ENCODE measurements at regions not wholly inside any gene's neighbourhood (a gene's known extent, or its start where the extent isn't known, plus 50 kb on each side); places are given as distances from the start of the nearest gene placed in this dataset.

DNA sequence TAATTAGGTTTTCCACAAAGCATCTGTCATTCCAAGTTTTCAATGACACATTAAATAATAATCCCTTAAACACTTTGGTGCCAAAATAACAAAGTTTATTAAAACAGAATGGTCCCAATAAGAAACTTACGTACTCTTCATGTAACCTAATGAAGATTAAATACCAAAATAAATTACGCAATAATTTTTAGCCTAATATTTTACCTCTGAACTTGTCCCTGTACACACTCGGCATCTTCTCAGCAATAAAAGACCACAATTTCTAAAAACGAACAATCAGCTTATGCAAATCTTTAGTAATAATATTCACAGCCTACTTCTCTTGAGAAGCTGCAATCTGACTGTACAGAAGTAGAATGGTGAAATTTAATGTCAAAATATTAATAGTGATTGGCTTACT is 163.6 kb downstream of the ZDHHC21 start:
- ChIA-PET POLR2A (no interaction called here), CTCF (no interaction called here)
- DNase-seq (ENCODE audit: low read depth, low spot score), result no peak
- H3K9me3 ChIP-seq (ENCODE audit: control insufficient read depth, insufficient read depth, low read depth, low read length), result no peaks in the 10 kb centered on the region
- intact Hi-C loops (cut with micrococcal nuclease; ENCODE audit: unreplicated experiment) (no loop called here), in situ Hi-C loops (cut with HindIII; ENCODE audit: low pct_unique_long_range_greater_than_20kb, low sequenced_read_pairs) (no loop called here)
- no peaks in the 10 kb centered on the region for H3K4me1 ChIP-seq (ENCODE audit: control insufficient read depth, insufficient read depth, low read length)
- H3K27me3 ChIP-seq (ENCODE audit: control insufficient read depth, insufficient read depth, low read length), result no peaks in the 10 kb centered on the region
- TF ChIP-seq TCF7L2 (IDR thresholded peaks at IDR 0.05; ENCODE audit: low read depth, low read length), result no peak
- no peak for TF ChIP-seq POLR2AphosphoS5 (IDR thresholded peaks at IDR 0.05; ENCODE audit: low read depth, low read length)
- no peak for TF ChIP-seq SIN3A (IDR thresholded peaks at IDR 0.05; ENCODE audit: borderline replicate concordance, insufficient read depth, low read depth, low read length)
- TF ChIP-seq, protein P1, sequence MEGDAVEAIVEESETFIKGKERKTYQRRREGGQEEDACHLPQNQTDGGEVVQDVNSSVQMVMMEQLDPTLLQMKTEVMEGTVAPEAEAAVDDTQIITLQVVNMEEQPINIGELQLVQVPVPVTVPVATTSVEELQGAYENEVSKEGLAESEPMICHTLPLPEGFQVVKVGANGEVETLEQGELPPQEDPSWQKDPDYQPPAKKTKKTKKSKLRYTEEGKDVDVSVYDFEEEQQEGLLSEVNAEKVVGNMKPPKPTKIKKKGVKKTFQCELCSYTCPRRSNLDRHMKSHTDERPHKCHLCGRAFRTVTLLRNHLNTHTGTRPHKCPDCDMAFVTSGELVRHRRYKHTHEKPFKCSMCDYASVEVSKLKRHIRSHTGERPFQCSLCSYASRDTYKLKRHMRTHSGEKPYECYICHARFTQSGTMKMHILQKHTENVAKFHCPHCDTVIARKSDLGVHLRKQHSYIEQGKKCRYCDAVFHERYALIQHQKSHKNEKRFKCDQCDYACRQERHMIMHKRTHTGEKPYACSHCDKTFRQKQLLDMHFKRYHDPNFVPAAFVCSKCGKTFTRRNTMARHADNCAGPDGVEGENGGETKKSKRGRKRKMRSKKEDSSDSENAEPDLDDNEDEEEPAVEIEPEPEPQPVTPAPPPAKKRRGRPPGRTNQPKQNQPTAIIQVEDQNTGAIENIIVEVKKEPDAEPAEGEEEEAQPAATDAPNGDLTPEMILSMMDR (IDR thresholded peaks at IDR 0.05), result no peak
- TF ChIP-seq, protein P2, sequence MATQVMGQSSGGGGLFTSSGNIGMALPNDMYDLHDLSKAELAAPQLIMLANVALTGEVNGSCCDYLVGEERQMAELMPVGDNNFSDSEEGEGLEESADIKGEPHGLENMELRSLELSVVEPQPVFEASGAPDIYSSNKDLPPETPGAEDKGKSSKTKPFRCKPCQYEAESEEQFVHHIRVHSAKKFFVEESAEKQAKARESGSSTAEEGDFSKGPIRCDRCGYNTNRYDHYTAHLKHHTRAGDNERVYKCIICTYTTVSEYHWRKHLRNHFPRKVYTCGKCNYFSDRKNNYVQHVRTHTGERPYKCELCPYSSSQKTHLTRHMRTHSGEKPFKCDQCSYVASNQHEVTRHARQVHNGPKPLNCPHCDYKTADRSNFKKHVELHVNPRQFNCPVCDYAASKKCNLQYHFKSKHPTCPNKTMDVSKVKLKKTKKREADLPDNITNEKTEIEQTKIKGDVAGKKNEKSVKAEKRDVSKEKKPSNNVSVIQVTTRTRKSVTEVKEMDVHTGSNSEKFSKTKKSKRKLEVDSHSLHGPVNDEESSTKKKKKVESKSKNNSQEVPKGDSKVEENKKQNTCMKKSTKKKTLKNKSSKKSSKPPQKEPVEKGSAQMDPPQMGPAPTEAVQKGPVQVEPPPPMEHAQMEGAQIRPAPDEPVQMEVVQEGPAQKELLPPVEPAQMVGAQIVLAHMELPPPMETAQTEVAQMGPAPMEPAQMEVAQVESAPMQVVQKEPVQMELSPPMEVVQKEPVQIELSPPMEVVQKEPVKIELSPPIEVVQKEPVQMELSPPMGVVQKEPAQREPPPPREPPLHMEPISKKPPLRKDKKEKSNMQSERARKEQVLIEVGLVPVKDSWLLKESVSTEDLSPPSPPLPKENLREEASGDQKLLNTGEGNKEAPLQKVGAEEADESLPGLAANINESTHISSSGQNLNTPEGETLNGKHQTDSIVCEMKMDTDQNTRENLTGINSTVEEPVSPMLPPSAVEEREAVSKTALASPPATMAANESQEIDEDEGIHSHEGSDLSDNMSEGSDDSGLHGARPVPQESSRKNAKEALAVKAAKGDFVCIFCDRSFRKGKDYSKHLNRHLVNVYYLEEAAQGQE (IDR thresholded peaks at IDR 0.05; ENCODE audit: insufficient read depth in 1 of 2, low read depth in 2 of 2, low read length in 1 of 2), result no peak
- ATAC-seq, result no peak
- H3K4me3 ChIP-seq (ENCODE audit: low read depth in 2 of 2, low read length in 2 of 2), result no peak overlapping the region
- no TSS peak for BruUV-seq (replicated peaks)
- H3K36me3 ChIP-seq (ENCODE audit: control insufficient read depth, insufficient read depth, low read length), result no peaks in the 10 kb centered on the region
- no peak overlapping the region for H3K27ac ChIP-seq (ENCODE audit: low read length)

DNA sequence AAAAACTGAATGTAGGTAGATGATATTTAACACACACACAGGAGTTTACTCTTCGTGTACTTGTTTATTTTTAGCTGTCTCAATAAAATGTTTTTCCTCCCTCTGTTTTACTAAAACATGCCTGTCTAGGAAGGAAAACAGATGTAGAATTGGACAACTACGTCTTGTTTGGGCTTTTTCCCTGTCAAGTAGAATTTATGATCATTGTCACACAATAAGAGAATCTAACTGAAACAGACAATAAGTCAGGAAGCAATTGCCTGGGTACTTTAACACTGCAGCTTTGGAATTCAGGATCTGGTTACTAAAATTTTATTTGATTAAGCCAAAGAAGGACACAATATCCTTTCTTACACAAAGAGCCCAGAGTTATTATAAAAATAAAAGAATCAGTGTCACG is 164.2 kb downstream of the ZDHHC21 start:
- no peak for ATAC-seq
- Histone ChIP-seq H3K27ac (ENCODE audit: low read length) (no peak overlapping the region), H3K36me3 (ENCODE audit: control insufficient read depth, insufficient read depth, low read length) (no peaks in the 10 kb centered on the region), H3K27me3 (ENCODE audit: control insufficient read depth, insufficient read depth, low read length) (no peaks in the 10 kb centered on the region), H3K4me3 (ENCODE audit: low read depth in 2 of 2, low read length in 2 of 2) (no peak overlapping the region), H3K4me1 (ENCODE audit: control insufficient read depth, insufficient read depth, low read length) (no peaks in the 10 kb centered on the region), H3K9me3 (ENCODE audit: control insufficient read depth, insufficient read depth, low read depth, low read length) (no peaks in the 10 kb centered on the region)
- ChIA-PET CTCF (no interaction called here), POLR2A (no interaction called here)
- TF ChIP-seq, protein P1 (IDR thresholded peaks at IDR 0.05), result no peak
- TF ChIP-seq TCF7L2 (IDR thresholded peaks at IDR 0.05; ENCODE audit: low read depth, low read length), result no peak
- no TSS peak for BruUV-seq (replicated peaks)
- DNase-seq (ENCODE audit: low read depth, low spot score), result no peak
- intact Hi-C loops (cut with micrococcal nuclease; ENCODE audit: unreplicated experiment) (no loop called here), in situ Hi-C loops (cut with HindIII; ENCODE audit: low pct_unique_long_range_greater_than_20kb, low sequenced_read_pairs) (no loop called here)

DNA sequence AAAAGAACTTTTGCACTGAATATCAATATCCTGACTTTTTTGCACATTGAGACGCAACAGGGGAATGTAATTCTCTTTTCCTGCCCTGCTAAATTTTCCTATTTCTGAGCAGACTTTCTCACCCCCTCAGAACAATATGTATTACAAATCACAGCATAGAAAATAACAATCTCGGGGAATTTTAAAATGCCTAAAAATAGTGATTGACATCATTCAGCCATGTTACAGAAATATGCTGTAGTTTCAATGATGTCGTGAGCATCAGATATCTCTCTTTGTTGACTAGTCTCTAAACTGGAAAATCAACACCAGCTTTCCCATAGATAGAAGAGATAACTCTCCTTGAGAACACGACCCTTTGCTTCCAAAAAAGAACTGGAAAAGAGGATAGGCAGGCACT is 166.7 kb downstream of the ZDHHC21 start:
- Histone ChIP-seq H3K4me1 (ENCODE audit: control insufficient read depth, insufficient read depth, low read length) (no peaks in the 10 kb centered on the region), H3K27ac (ENCODE audit: low read length) (no peak overlapping the region), H3K4me3 (ENCODE audit: low read depth in 2 of 2, low read length in 2 of 2) (no peak overlapping the region), H3K9me3 (ENCODE audit: control insufficient read depth, insufficient read depth, low read depth, low read length) (no peaks in the 10 kb centered on the region), H3K36me3 (ENCODE audit: control insufficient read depth, insufficient read depth, low read length) (no peaks in the 10 kb centered on the region), H3K27me3 (ENCODE audit: control insufficient read depth, insufficient read depth, low read length) (no peaks in the 10 kb centered on the region)
- in situ Hi-C loops (cut with HindIII; ENCODE audit: low pct_unique_long_range_greater_than_20kb, low sequenced_read_pairs) (no loop called here), intact Hi-C loops (cut with micrococcal nuclease; ENCODE audit: unreplicated experiment) (no loop called here)
- DNase-seq (ENCODE audit: low read depth, low spot score) (no peak), ATAC-seq (no peak)
- BruUV-seq (replicated peaks), result no TSS peak
- CTCF ChIA-PET, result no interaction called here
- TF ChIP-seq, protein P1 (IDR thresholded peaks at IDR 0.05), result no peak
- TF ChIP-seq SIN3A (IDR thresholded peaks at IDR 0.05; ENCODE audit: borderline replicate concordance, insufficient read depth, low read depth, low read length) (no peak), POLR2AphosphoS5 (IDR thresholded peaks at IDR 0.05; ENCODE audit: low read depth, low read length) (no peak), TCF7L2 (IDR thresholded peaks at IDR 0.05; ENCODE audit: low read depth, low read length) (no peak)
- TF ChIP-seq, protein P2 (IDR thresholded peaks at IDR 0.05; ENCODE audit: insufficient read depth in 1 of 2, low read depth in 2 of 2, low read length in 1 of 2), result no peak
- POLR2A ChIA-PET, result no interaction called here
